ENCODE measurements at regions not wholly inside any gene's neighbourhood (a gene's known extent, or its start where the extent isn't known, plus 50 kb on each side); places are given as distances from the start of the nearest gene placed in this dataset.
"Not testable (repeated sequence)": the region's sequence is repeated elsewhere in the genome, so short reads cannot be mapped to it uniquely, and the experiment has no call there.

GRCh38 chr7:32680259-32681173 is 185.2 kb downstream of the AVL9 start:
- no peak for DNase-seq

GRCh38 chr7:32679192-32679591 is 183.9 kb downstream of the AVL9 start:
- DNase-seq: no peak

- no peak for DNase-seq
Measured at GRCh38 chr7:32677593-32677992, 182.3 kb downstream of the AVL9 start.

DNA sequence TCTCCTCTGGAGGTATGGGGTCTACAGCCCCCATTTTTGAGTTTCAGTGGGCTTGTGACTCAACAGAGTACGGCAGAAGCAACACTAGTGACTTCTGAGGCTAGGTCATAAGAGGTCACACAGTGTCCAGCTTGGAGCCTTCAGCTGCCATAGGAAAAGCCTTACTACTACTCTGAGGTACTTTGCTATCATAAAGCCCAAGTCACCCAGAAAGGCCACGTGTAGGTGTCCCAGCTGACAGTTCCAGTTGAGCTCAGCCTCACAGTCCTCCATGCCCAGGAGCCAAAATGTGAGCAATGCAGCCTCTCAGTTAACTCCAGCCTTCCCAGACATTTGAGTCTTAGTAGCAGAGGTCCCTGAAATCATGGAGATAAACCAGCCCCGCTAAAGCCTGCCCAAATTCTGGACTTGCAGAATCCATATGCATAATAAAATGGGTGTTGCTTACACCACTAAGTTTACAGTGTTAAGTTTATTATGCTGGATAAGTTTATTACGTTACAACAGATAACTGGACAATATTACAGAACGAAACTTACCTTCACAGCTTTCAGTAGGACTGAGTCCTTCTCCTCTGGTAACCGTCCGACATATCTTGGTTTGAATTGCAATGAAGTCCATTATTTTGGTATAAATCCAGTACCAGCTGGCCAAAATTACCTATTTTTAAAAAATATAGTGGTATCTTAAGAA is 181.1 kb downstream of the AVL9 start:
- no peak for DNase-seq

DNA sequence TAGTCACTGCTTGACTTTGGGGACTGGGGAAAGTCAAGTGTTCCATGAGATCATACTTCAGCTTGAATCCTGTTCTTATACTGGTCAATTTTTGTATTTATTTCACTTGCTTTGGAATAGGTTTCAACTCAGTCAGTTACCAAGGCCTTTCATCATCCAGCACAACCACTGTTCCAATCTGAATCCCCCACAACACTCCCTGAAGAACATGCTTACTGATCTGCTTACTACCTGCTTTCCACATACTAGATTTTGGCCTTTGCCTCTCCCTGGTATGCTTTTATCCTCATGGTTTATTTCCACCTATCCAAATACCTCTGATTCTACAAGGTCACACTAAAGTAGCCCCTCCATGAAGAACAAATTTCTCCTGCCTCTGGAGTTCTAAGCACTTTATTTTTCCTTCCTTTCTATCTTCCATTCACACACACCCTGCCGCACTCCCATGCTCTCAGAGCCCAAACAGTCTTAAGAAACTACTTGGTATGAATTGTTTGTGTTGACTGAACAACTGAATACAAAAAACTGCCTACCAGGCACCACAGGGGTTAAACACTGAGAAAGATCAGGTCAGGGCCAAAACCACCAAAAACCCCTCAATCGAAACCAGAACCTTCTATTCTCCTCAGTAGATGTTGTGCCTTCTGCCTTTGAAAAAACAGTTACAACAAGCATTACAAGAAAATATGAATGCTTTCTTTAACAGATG is 178.1 kb downstream of the AVL9 start:
- DNase-seq: no peak

- no peak for DNase-seq
Measured at GRCh38 chr7:32670110-32671025, 175.1 kb downstream of the AVL9 start.

- not testable (repeated sequence) for DNase-seq
Measured at GRCh38 chr7:32669173-32669870, 174.0 kb downstream of the AVL9 start.

DNA sequence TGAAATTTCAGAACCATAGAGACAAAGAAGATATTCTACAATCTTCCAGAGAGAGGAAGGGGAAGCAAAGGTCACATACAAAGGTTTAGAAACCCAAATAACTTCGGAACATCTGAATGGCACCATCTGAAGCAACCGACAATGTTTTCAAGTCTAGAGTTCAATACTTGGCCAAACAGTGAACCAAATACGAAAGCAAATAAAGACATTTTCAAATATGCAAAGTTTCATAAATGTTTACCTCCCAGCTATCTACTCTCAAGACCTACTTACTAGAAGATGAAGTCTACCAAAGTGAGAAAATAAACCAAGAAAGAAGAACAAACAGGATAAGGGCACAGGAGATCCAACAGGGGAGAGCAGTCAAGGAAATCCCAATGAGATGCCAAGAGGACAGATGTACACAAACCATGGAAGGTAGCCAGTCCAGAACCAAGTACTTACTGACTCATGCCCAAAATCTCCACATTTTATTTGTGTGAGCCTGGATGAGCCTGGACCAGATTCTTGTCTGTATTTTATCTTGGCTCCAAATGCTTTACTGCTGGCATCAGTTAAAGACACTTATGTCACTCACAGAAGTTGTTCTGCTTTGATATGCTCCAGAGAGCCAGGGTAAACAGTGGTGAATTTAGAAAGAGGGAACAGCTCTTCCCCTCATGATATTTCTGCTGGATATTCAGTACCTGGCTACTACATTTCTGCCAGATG is 173.3 kb downstream of the AVL9 start:
- DNase-seq: not testable (repeated sequence)

DNA sequence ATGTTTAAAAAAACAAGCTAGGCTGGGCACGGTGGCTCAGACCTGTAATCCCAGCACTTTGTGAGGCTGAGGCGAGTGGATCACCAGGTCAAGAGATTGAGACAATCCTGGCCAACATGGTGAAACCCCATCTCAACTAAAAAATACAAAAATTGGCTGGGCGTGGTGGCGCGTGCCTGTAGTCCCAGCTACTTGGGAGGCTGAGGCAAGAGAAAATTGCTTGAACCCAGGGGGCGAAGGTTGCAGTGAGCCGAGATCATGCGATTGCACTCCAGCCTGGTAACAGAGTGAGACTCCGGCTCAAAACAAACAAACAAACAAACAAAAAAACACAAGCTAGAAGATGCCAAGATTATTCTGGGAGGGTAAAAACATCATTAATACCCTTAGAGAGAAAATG is 172.3 kb downstream of the AVL9 start:
- not testable (repeated sequence) for DNase-seq

DNA sequence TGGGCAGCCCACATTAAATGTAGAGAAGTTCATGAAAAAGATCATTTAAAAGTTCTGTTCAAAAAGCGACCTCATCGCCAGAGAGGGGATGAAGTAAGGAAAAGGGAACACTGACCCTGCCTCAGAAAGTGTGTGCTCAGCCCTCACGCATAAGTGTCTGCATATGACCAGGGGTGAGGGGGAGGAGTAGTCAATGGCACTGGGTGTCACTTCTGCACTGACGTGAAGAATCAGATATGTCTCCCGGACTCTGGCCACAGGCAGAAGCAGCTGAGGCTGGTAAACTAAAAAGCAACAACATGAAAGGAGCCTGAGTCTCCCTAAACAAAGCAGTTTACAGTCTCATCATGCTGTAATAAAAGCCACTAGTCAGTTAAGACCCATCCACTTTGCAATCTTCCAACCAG is 168.5 kb downstream of the AVL9 start:
- DNase-seq: peak; percentile 1 to 23 (median 14)

- peak; percentile 7 to 39 (median 26) for DNase-seq
Measured at GRCh38 chr7:32662509-32662908, 167.2 kb downstream of the AVL9 start.

DNA sequence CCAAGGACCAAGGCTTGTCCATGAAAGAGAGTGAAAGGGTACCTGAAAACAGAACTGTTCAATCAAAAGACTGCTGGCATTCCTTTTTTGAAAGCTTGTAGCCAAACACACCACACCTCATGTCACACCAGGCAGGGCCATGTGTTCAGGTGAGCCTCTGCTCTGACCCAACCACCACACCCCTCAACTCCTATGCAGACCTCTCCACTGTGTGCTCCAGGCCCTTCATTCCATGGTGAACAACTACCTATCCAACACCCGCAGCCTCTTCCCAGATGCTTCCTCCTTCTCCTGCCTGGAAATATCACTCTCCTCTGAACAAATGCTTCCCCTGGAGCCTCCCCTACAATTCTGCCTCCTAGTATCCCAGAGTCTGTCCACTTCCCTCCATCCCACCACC is 166.6 kb downstream of the AVL9 start:
- DNase-seq: no peak

DNA sequence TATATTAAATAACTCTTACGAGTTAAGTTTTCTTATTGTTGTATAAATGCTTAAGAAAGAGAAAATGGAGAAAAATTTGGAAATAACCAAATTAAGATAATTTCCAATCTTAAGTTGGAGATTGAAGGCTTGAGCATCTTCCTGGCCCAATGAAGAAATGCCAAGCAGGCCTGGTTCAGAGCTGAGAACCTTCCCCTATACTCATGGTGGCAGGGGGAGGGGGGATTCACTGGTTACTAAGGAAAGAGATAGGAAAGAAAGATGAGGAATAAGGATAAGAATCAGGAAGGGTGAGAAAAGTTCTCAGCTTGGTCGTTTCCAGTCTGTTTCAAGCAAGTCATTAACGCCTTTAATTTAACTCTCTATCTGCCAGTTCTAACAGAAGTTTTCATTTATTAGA is 166.2 kb downstream of the AVL9 start:
- no peak for DNase-seq

DNA sequence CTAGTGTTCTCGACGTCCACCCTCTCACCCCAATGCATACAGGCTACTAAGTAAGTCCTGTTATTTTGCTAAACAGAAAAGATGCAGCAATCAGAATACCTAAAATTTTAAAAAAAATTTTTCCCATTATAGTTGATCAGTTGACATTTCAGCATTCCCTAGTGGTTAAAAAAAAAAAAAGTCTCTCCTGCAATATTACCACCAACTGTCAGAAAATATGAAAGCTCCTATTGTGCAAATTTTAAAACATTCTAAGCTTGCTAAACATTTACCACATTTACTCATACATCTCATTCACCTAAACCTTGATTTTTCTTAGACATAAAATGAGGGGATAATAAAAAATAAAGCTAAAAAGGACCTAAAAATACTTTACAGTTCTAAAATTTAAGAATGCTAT is 165.6 kb downstream of the AVL9 start:
- DNase-seq: no peak

- DNase-seq: no peak
Measured at GRCh38 chr7:32659853-32660252, 164.6 kb downstream of the AVL9 start.

GRCh38 chr7:32658467-32658869 is 163.2 kb downstream of the AVL9 start:
- no peak for DNase-seq

DNA sequence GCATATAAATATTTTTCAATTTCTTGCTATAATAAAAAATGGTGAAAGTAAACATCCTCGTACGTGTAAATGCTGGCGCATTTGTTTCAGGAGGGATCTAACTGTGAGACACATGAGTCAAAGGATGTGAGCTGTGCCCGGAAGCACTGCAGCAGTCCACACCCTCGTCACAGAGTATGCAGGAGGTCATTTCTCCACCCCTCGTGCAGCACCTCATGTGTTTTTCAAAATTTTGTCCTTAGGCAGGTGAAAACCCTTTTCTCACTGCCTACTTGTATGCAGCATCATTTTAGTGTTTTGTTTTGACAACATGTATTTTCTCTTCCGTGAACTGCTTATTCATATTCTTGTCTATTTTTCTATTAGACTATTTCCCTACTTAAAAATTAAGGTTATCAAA is 162.7 kb downstream of the AVL9 start:
- DNase-seq: no peak

DNA sequence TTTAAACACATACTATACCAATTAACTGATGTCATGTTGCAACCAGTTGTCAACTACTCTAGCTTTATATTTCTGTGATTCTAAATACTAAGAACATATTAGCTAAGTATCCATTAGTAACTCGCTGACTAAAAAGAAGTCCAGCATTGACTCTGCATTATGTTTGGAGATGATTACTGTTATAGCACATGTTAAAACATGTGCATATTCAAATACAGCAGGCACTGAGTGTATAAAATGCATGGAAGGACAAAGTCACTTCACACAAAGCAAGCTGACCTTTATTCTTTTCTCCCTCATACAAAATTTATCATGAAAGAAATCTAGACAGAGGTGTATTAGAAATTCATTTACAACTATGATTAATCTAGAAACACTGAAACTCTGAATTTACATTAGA is 159.3 kb downstream of the AVL9 start:
- DNase-seq: not testable (repeated sequence)

DNA sequence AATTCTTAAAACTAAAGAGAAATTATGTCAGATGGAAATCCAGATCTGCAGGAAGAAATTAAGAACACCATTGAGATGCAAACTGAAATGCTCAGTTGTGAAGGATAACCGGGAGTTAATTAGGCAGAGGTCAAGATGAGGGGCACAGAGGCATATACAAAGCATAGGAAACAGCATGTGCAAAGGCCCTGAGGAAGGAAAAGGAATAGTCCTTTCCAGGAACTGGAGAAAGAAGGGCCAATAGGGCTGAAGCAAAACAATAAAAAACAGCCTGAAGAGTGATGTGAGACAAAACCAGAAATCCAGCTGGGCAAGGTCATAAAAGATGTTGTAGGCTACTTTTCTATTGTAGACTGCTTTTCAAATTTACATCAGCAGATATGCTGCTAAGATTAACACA is 155.1 kb downstream of the AVL9 start:
- DNase-seq: not testable (repeated sequence)

DNA sequence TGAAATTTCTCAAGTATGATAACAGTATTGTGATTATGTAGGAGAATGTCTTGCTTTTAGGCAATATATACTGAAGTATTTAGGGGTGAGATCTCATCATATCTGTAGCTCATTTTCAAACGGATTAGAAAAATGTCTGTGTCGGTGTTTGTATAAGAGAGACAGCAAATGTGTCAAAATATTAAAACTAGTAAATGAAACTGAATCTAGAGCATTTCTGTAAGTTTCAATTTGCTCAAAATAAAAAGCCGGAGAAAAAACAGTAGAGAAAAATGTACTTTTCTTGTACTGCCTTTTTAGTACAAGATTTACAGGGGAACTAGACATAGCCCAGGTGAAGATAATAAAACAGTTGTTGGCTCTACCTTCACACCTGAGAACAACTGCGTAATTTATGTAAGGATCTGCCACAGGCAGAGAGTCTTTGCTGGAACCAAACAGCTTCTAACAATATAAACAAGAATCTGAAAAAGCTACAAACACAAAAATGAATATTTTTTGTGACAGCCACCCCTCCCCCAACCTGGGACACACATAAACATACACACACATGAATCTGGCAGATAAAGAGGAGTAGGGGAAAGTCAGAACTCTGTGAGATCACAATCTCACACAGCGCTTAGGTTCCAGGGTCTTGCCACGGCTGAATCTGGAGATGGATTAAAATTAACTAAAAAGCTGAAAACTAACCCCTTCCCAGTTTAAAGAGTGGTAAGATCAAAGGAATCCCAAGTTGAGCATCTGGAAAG is 153.3 kb downstream of the AVL9 start:
- no peak for DNase-seq

All from suppressor macrophage (primary cell).